T47D (cell line): ENCODE measurements at regions not wholly inside any gene's neighbourhood (a gene's known extent, or its start where the extent isn't known, plus 50 kb on each side); places are given as distances from the start of the nearest gene placed in this dataset.
A peak's percentile ranks its signal among the peaks of the same experiment; 100 is the strongest.

ENCODE experiments used
- DNase-seq, 2 experiments: peaks; one replicate each; pipeline versions ENCODE4 v3.0.0 to v3.0.0-alpha.2; 2011 to 2012; ENCODE audit warnings: low read depth in 1 of 2, low spot score in 1 of 2
- JUND ChIP-seq: IDR thresholded peaks from 2 replicates; pipeline ENCODE4 v1.6.1; 2012; ENCODE audit warnings: low read depth
- in situ Hi-C: cut with HindIII; loops from 2 replicates; pipeline ENCODE4 v1.10.0; 2016; ENCODE audit warnings: low sequenced_read_pairs, low pct_unique_long_range_greater_than_20kb

GRCh38 chr5:39843767-39844166 is 419.0 kb upstream of the DAB2 start:
- no peak for DNase-seq
- TF ChIP-seq JUND: no peak
- in situ Hi-C loops: no loop called here

GRCh38 chr5:39835371-39835770 is 410.6 kb upstream of the DAB2 start:
- in situ Hi-C loops: no loop called here
- TF ChIP-seq JUND: no peak

GRCh38 chr5:39829441-39829840 is 404.7 kb upstream of the DAB2 start:
- in situ Hi-C loops: no loop called here
- TF ChIP-seq JUND: no peak
- peak in 1 of 2 experiments; percentile 22 for DNase-seq

More at GRCh38 chr5:39835371-39835770, 410.6 kb upstream of the DAB2 start:
- no peak for DNase-seq

GRCh38 chr5:39826051-39826450 is 401.3 kb upstream of the DAB2 start:
- no peak for TF ChIP-seq JUND
- in situ Hi-C loops: no loop called here
- DNase-seq: no peak

- DNase-seq: no peak
- TF ChIP-seq JUND: no peak
- in situ Hi-C loops: no loop called here
Observed at GRCh38 chr5:39825301-39825700, 400.5 kb upstream of the DAB2 start.

DNA sequence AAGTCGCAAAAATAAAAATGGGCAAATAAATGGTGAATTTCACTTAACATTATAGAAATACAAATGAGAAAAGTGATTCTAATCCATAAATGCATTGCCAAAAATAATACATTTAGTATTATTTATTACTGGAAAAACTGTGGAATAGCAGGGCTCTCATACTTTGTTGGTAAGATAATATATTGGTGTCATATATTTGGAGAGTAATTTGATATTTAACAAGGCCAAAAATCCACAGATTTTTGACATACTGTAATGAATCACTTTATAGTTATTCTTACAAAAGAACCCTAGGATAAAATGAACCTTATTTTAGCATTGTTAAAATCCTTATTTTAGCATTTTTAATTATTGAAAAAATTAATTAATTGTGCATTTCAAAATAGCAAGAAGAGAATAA is 397.2 kb upstream of the DAB2 start:
- TF ChIP-seq JUND: no peak
- no peak for DNase-seq
- in situ Hi-C loops: no loop called here

GRCh38 chr5:39816866-39817265 is 392.1 kb upstream of the DAB2 start:
- TF ChIP-seq JUND: no peak
- in situ Hi-C loops: no loop called here
- no peak for DNase-seq

DNA sequence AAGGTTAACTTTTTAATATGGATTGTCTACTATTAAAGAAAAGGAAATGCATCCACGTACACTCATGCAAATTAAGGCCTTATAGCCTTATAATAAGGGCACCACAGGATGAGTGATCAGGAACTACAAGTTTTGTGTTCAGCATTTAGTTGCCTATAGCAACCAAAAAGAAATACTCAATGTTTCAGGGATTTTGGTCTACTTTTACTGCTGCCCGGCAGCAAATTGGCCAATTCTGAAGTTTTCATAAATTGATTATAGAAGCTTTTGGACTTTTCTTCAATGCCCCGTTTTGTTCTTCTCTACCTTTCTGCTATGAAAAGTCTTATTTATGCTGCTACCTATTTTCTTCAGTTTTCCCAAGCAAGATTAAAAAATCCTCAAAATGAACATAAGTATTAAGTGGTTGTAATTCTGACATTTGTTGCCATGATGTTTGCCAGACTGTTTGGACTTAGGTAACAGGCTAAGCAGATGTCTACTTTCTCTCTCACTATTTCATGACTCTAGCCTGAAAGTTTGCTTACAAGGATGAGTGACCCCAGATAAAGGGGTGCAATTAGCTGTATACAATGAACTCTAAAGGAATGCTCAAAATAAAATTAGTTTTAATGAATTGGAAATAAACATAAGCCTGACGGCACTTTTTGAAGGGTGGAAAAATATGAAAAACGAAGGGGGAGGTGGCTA is 391.5 kb upstream of the DAB2 start:
- in situ Hi-C loops: no loop called here
- TF ChIP-seq JUND: no peak
- DNase-seq: no peak

- DNase-seq: no peak
- in situ Hi-C loops: no loop called here
- no peak for TF ChIP-seq JUND
Observed at GRCh38 chr5:39815711-39816110, 390.9 kb upstream of the DAB2 start.

- no peak for DNase-seq
- no peak for TF ChIP-seq JUND
- in situ Hi-C loops: no loop called here
Observed at GRCh38 chr5:39811381-39811780, 386.6 kb upstream of the DAB2 start.

- in situ Hi-C loops: no loop called here
- TF ChIP-seq JUND: no peak
- DNase-seq: no peak
Observed at GRCh38 chr5:39808656-39809055, 383.9 kb upstream of the DAB2 start.

DNA sequence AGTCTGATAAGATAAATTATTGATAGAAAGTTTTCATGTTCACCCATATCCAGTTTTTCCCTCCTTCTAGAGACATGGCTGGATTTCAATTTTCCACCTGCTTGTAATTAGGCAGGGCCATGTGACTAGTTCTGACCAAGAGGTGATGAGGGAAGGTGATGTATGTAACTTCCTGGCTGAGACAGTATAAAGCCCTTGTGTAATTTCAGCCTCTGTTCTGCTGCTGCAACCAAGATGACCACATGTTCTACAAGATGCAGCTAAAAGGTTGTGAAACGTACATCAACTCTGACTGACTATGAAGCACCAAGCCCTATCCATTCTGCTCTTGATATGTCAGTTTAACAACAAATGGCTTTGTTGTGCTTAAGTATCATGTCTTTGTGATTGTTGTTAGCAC is 376.5 kb upstream of the DAB2 start:
- no peak for DNase-seq
- no peak for TF ChIP-seq JUND
- in situ Hi-C loops: no loop called here

DNA sequence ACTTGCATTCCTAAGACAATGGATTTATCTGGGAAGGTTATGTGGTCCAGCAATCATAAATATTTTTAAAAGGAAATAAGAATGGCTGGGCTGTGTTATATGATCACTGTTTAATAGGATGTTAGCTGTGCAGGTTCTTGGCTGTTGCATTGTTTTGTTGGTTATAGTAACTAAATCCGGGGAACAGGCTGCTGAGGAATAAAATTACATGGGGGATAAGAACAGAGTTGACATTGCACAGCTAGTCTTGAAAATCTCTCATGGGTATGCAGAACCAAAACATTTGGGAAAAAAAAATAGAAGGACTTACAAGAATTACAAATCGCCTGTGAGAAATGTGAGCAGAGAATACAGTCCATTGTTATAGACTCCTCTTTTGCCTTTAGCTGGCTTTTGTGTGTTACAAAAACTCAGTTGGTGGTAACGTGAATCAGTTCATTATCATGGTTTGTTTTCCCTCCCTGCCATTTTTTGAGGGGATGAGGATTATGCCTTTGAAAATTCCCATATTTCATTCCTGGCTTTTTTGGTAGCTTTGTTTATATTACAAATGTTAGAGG is 375.3 kb upstream of the DAB2 start:
- no peak for TF ChIP-seq JUND
- no peak for DNase-seq
- in situ Hi-C loops: no loop called here

DNA sequence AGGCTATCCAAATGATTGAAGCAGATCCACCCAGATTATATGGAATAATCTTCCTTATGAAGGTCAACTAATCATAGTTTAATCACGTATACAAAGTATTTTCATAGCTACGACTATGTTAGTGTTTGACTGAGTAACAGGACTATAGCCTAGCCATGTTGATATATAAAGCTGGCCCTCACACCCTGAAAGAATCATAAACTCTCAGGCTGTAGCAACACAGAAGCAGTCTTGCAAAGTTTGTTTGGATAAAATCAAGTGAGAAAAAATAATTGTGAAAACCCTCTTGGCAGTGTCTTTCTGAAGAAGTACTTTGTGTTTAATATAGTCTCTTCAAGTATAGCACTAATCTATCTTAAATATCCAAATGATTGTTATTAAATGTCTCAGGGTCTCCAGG is 374.5 kb upstream of the DAB2 start:
- no peak for TF ChIP-seq JUND
- in situ Hi-C loops: no loop called here
- DNase-seq: no peak
